HT1080 (cell line): ENCODE measurements at regions not wholly inside any gene's neighbourhood (a gene's known extent, or its start where the extent isn't known, plus 50 kb on each side); places are given as distances from the start of the nearest gene placed in this dataset.

Experiments used
- DNase-seq: peaks from one replicate; pipeline ENCODE4 v3.0.0-alpha.2; 2015; ENCODE audit warnings: low read depth

DNA sequence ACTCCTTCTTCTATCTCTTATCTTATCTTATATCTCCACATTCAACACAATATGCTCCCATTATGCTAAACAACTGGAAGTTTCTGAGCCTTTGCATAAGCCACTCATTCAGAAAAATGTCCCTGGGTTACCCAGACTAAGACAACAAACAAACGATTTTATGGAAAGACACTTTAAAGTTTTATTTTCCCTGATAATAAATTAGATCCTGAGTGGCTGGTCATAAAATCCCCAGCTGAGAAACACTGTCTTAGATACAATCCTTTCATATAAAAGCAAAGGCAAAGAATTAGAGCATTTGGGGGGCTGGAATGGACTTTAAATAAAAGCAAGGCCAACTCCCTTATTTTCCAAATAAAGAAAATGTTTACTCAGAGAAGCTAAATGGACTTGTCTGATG, 322.3 kb downstream of the GBE1 start:
- no peak for DNase-seq

DNA sequence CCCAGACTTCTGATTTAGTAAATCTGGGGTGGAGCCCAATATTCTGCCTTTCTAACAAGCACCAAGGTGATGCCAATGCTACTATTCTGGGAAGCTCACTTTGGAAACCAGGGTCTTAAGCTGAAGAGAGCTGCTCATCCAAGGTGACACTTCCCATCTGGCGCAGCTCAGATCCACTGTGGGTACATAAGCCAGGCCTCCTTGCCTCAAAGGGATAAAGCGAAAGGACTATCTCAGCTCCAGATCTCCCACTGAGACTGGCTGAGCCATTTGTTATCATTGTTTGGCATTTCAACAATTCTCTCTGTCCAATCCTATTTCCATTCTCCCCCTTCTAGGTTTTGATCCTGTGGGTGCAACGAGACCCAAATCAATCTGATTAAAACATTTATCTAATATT, 323.8 kb downstream of the GBE1 start:
- no peak for DNase-seq

DNA sequence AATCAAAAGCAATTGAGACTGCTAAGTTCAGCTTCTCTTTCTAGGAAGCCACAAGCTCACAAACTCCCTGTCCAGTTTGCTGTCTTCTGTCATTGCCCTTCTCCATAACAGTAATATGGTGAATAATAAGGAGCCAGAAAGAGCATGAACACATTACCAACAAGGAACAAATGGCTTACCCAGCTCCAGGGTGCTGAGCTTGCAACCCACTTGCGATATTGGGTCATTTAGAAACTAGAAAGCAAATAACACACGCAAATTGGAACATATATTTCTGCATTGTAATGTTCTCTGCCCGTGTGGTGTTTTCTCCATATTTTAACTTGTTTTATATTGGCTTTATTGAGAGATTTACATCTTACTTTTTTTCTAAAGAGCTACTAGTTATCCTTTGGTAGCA, 325.3 kb downstream of the GBE1 start:
- DNase-seq, result no peak

DNA sequence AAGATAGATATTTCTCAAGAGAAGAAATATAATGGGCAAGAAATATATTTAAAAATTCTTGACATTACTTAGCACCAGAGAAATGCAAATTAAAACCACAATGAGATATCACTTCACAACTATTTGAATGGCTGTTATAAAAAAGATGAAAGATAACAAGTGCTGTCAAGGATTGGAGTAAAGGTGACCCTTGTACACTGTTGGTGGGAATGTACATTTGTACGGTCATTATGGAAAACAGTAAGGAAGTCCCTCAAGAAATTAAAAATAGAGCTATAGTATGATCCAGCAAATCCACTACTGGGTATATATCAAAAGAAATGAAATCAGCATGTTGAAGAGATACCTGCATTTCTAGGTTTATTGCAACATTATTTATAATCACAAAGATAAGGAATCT, 326.4 kb downstream of the GBE1 start:
- DNase-seq, result no peak

DNA sequence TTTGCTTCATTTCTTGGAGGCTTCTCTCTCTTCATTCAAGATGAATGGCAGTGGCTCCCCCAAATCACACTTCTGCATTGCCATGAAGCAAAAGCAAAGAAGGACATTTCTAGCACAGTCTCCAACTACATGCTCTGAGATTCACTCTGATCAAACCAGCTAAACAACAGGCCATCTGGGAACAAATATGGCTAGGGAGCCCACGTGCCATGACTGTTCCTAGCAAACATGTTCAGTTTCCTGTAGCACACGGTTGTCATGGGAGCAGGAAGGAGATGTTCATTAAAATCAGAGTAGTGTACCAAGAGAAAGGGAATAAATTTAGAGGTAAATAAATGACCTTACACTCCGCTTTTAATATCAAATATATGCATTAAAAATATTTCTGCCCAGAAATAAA, 327.3 kb downstream of the GBE1 start:
- DNase-seq, result peak; percentile 15

DNA sequence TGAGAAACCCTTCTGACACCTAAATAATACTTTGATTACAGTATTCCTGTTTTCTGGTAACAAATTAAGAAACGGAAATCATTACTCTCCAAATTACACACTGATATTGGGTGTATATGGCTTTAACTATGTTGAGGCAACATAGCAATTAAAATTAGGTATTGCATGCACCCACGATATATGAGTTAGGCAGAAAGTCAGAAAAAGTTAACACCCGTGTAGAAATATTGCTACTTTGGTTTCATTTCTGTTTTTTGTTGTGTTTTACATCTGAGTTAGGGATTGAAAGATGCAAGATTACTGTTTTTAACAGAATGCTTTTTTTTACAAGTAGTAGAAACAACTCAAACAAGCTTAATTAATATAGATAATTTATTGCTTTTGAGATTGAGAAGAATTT, 327.8 kb downstream of the GBE1 start:
- no peak for DNase-seq

DNA sequence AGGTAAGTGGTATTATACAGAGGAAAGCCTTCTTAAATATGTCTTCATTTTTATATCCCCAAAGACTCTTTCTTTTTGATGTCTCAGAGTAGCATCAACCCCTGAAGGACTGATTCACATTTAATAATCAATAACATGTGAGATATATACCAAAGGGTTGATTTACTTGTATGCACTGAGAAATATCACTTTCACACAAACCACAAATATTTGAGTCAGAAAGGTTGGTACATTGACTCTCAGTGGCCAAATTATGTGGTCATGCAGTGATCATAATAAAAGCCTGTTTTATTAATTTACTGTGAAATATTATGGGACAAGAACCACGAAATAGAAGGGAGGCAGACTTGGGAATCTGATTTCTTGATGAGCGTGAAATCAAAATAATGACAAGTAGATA, 329.0 kb downstream of the GBE1 start:
- DNase-seq, result no peak

DNA sequence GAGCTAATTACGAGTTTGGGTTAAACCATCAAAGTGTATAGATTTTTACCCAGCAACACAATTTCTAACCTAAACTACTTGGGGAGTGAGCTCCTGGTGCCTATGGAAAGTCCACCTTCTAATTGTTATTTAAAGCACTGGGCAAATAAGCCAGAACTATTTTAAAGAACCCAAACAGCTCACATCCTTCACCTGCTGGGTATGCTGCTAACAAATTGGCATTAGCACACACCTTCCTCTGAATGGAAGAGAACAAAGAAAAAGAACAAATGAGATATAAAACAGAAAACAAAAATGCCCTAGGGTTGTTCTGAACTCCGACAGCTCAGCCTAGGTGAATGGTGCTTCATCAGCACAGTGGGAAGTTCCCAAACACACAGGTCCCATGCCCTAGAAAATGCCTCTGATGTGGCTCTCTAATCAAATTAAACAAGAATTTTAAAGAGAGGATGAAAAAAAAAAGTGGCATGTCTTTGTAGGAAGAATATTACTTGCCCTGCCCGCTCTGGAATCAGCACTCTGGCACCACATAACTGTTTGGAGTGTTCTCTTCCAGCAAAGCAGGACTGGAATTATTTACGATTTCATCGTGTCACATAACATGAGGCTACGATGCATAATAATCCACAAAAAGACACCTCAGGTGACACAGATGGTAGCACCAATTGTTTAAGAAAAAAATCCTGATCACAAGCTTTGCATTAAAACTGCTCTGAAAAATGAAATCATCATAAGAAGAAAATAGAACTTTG, 334.4 kb downstream of the GBE1 start:
- no peak for DNase-seq

DNA sequence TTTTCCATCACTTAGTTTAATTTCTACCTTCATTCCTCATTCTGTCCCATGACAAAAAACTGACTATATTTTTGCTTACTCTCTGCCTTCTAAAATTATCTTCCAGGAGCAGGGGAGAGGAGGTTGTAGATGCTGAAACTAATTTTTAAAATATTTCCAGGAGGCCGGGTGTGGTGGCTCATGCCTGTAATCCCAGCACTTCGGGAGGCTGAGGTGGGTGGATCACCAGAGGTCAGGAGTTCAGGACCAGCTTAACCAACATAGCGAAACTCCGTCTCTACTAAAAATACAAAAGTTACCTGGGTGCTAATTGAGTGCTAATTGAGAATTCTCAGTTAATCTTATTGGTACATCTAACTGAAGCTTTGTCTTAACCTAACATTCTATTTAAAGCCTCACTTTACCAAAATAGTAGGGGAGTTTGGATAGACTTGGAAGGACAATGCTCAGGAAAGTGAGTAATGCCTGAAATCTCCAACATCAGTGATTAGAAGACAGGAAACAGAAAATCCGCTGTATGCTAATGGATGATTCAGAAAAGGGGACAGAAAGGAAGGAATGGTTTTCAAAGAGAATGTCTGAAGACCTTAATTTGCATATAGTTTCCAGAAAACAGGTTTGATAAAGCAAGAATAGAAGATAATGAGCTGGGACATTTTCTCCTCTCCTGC, 336.1 kb downstream of the GBE1 start:
- DNase-seq, result peak; percentile 73

DNA sequence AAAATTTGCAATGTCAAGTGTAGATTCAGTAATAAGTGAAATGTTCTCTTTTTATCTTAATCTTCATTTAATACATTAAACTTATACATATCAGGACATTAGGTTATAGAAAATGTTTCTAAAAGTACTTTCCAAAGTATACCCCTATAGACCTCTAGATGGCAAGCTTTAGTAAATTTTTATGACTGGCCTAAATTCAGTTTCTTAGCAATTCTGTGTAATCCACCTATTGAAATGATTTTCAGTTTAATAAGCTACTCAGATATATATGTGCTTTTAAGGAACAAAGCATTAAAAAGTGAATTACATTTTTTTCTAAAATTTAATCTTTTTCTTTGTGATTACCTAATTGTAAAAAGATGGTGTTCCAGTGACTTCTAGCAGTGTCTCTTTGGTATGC, 342.2 kb downstream of the GBE1 start:
- DNase-seq, result no peak

DNA sequence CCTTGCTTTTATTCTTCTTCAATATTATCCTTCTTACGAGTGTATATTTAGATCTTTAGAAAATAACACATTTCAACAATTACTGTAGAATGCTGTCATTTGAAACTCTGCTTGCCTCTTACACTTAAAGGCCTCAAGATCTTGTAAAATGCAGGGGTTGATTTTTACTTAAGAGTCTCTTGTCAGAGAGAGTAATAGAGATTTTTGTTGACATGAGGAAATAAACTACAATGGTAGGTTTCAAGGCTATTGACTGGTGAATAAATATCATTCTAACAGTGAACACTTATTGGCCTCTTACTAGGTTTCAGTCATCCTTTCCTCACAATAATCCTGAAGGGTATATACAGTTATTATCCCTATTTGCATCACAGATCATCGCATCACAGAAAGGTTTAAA, 344.6 kb downstream of the GBE1 start:
- DNase-seq, result no peak

DNA sequence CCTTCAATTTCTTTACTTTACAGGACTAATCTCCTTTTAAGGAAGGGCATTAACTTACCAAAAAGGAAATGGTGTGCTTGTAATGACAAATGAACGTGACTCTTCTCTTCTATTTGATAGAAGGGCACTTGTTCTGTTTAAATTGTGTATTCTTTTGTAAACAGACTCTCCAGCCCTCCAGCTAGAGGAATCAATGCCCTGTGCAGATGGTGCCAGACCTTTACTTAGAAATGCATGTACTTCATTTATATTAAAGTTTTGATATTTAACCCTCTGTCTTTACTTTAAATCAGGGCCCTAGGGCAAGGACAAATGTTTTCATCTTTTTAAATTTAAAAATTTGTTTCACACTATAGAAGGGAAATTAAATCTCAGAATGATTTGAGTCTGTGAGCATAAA, 355.1 kb downstream of the GBE1 start:
- DNase-seq, result no peak

DNA sequence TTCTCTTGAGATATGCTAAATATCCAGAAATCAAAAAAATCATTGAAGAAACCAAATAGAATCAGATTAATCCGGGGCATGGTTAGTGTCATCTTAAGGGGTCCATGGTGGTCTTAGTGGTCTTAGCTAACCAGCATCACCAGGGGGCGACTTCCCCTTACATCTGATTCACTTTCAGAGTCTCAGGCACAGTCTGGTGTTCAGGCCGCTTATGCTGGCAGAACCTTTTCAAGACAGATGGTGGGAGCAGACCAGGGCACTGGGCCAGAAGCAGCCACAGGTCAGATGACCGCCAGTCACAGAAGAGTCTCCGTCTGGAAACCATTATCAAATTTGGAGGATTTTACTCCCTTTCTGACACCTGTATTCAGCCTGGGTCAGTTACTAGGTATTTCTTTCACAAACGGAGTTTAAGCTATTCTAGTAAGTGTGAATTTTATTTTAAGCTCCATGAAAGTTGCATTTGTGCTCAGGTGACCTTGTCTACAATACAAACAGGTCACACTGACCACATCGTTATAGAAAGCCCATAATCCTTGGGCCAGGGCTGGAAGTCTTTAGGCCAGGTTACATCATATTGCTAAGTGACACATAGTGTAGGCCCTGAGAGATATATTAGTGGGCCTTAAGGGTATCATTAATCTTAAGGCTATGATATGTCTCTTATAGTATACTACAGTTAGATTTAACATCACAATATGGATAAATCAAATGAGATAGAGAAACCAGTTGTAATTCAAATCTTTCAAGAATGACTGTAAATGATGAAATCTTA, 365.5 kb downstream of the GBE1 start:
- DNase-seq, result no peak

DNA sequence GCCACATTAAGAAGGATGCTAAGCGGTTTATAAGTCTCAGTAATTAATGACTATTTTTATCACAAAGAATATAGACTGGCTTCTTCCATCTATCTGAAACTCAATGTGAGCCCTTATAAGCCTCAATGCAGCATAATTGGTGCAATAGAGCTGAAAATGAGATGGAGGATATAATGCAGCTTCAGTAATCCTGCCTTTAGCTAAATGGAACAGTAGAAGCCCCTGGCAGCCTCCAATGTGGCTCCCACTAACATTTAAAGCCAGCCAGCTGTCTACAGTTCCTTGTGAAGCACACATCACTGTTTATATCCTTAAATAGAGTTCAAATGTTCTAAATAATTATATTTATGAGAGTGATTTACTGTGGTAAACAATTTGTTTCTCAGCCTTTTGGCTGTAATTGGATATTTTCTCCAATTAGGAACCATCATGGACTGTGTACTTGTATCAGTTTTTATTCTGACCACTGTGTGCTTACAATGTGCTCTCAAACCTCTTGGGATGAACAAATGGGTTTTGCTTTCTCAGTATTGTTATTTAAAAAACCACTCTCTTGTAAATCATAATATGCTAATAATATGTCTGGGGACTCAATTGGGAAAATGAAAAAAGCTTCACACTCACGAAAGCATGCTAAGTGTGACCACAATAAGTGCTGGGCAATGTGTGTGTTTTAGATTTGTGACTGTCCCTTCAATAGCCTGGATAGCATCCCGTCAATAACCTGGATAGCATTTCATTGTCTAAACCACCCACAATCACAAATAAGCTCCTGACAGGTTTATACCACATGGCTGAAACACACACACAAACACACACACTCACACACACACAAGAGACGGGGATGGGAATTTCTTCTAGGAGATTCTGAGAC, 366.6 kb downstream of the GBE1 start:
- no peak for DNase-seq

DNA sequence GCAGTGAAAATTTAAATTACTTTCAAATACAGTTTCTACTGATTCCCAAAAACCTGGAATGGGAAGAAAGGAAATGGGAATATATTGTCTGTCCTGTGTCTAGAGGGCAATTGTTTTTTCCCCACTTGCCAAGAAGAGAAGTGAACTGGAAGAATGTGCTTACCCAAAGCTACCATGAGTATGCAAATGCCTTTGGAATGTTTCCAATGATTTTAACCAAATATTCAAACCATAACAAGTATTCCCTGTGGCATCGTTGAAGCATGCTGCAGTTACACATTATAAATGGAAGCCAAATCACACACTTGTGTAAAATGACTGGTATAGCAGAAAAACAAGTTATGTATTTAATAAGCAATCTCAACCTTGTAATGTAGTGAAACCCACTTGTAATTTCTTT, 368.2 kb downstream of the GBE1 start:
- no peak for DNase-seq

DNA sequence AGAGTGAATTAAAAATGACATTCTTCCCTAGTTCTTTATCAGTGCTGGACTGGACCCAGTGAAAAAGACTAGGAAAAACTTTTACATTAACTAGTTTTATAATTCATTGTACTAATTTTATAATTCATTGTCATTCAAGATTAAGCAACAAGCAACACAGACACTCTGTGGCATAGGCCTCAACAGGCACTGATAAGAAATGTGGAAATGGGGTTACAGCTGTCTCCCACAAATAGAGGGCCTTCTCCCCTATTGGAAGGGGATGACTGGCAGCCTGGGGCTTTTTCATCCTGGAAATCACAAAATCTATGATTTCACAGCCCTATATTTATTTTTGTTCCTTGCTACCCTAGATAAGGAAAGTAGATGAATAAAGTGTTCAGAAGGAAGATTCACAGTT, 370.6 kb downstream of the GBE1 start:
- DNase-seq, result no peak

DNA sequence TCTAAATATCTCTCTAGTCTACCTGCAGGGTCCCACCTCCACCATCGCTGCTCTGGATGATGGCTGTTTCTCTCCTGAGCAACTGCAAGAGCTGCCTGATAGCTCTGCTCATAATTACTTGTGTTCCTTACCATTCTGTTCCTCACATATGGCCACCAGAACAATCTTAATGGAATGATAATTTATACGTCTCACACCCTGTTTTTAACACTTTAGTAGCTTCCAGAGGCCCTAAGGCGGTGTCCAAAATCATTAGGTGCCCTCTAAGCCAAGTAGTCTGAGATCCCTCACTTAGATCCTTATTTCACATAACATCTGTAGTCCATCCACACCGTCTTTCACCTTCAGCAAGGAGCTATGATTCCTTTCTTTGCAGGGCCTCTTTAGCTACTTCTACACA, 373.3 kb downstream of the GBE1 start:
- DNase-seq, result no peak

DNA sequence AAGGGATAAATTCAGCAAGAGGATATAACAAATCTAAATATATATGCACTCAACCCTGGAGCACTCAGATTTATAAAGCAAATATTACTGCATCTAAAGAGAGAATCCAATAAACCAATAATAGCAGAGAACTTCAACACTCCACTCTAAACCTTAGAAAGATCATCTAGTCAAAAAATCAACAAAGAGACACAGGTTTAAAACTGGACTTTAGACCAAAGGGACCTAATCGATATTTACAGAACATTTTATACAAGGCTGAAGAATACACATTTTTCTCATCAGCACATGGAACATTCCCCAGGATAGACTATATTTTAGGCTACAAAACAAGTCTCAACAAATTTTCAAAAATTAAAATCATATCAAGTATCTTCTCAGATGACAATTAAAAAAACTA, 379.0 kb downstream of the GBE1 start:
- DNase-seq, result no peak

DNA sequence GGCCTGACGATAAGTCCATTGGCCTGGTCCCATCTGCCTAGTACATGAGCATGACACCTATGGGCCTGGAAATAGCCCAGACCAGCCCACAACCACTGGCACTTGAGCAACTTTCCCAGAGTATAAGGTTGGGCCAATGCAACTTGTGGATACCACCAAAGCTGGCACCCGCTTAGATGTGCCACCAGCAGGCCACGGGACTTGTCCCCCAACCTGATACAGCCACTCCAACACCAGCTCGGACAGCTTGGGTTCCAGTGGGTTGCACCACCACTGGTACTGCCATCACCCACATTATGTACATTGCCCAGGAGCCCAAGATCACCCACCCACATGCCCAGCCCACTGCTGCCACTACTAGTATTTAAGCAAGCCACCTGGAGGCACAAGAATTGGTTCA, 381.2 kb downstream of the GBE1 start:
- no peak for DNase-seq

DNA sequence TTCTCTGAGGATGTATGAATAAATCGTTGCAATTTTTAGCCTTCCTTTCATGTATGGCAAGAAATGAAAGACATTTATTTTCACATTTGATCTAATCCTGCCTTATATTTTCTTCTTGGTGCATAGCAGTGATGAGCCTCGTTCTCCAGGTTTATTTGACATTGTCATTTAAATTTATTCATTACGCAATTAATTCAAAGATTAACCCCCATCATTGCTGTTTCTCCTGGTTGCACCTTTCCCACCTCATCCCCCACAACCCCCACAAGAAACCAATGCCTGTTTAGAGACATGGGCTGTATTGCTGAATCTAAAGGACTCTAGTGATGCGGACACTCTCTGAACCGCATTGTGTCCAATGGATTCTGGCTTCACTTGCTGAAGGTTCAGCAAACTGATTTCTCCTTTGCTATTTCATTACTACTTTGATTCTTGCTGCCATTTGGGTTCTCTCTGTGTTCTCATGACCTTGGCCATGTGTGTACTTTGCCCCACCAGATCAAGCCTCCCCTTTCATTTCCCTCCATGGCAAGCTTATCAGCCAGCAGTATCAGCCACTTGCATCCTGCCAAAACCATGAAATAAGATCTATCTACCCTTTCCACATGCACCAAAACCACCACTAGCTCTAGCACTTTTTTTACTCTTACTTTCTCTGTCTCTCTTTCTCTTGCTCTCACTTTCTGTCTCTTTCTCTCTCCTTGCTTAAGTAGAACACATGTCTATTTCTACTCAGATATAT, 382.7 kb downstream of the GBE1 start:
- DNase-seq, result no peak

DNA sequence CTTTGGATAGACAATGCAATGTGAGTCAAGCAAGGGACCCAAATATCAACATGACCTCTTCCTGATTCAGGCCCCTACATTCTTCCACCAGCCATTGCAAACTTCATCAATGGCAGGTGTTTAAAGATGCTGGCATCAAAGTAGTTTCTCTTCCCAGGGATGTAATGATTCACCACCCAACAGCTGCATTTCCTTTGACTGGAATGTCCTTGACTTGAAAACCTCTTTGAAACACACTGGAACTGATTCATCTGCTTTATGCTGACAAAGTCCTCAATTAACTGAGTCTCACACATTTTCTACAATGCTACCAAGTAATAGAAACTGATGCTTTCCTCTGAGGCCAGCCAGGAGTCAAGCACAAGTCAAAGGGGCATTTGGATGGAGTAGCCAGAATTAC, 385.5 kb downstream of the GBE1 start:
- peak; percentile 43 for DNase-seq
